HG03108 (cell line): ENCODE measurements at regions not wholly inside any gene's neighbourhood (a gene's known extent, or its start where the extent isn't known, plus 50 kb on each side); places are given as distances from the start of the nearest gene placed in this dataset.
A peak's percentile ranks its signal among the peaks of the same experiment; 100 is the strongest.

ENCODE experiments used
- ATAC-seq: cut with Tn5 transposase; IDR thresholded peaks from one replicate; pipeline ENCODE4 v1.9.1; 2021; ENCODE audit warnings: moderate library complexity; ENCODE audit not compliant: unreplicated experiment

DNA sequence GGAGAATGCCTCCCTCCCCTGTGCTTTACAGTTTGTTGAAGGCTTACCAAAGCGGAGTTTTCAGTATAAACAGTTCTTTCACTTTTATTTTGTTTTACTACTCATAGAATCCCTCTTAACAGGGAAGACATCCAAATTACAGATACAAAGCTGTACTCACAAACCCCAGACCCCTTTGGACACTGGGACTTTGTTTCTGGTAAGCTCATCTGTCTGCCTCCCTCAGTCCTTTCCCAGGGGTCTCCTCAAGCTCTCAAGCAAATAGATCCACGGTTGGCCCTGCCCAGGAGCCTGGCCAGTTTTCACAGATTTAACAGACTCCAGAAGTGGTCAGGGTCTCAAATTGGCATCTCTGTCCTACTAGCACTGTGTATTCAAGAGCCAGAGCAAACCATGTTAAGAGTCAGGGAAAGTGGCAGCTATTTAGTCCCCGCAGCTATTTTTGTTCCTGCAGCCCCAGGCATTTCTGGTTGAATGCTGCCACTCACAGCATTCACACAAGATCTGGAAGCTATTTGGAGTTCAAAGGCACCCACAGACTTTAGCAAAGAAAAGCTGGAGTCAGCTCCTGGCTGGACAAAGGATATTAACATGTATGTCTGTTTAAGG is 54.2 kb downstream of the TMEM100 start:
- no peak for ATAC-seq

DNA sequence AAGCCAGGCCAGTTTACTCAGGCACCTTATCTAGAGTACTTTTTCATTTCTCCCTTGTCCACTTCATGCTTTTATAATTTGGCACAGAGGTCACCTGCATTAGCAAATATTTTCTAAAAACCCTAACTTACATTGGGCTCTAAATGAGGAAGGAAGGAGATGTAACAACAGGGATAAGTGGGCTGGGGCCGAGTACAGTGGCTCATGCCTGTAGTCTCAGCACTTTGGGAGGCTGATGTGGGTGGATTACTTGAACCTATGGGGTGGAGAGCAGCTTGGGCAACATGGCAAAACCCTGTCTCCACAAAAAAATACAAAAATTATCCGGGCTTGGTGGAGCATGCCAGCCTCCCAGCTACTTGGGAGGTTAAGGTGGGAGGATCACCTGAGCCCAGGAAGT is 55.9 kb downstream of the TMEM100 start:
- no peak for ATAC-seq

DNA sequence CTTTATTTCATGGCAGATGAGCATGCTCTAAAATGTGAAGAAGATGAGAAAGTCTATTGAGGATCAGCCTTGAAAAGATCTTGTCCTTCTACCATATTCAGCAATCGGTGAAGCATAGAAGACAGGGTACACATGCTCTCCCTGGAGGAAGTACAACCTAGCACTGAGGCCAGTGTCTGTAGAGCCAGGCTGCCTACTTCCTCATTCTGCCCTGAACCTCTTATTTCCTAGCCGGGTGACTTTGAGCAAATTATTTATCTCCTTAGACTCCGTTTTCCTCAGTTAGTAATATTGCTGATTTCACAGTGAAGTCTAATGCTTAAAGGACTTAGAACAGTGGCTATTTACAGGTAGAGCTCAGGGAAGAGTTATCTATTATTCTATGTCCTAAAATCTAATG is 58.4 kb downstream of the TMEM100 start:
- ATAC-seq = peak; percentile 66

DNA sequence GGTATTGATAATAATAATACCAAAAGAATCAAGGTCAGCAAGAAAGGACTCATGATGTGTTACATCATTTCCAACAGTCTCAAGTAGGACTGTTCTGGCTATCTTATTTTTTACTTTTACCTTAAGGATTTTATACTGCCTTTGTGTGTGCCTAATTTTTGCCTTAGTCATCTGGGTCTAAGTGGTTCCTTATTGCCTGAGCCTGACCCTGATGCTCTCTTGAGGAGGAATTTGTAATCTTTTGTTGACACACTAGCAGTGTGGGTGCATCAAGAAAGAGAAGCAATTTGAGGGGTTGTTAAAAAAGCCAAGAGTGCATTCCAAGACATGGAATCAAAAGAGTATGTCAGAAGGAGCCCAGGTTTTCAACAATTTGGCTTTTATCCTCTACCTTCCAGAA is 59.3 kb downstream of the TMEM100 start:
- ATAC-seq = no peak

DNA sequence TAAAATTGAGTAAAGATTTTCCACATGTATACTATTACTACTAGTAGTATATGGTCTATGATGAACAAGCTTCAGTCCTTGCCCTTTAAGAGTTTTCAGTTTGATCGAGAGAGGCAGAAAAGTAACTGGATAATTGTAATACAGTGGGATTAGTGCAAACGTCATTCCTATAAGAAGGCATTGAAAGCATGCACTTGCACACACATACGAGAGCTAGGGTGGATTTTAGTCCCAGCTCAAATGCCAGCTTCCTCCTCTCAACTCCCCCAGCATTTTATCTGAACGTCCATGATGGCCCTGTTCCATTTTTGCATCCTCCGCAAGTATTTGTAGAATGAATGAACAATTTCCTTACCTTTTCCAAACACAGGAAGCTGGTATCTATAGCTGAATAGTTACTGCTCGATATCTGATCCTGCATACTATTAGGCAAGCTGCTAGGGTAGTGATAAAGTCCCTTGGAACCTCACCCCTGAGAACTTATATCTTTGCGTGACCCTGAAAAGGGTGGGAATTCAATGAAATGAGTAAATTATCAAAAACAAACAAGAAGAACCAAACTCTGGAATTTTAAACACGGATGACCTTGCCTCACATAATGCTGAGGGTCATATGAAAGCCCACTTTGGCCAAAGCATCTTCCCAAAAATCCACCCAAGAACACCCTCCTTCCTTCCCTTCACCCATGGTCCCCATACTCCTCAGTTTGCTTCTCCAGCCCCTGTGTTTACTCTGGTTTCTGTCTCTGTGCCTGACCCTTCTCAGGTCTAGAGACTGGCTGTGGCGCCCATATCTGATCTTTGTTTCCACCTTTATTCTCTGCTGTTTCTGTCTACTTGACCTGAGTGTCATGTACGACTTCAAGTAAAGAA is 60.5 kb downstream of the TMEM100 start:
- ATAC-seq = no peak

DNA sequence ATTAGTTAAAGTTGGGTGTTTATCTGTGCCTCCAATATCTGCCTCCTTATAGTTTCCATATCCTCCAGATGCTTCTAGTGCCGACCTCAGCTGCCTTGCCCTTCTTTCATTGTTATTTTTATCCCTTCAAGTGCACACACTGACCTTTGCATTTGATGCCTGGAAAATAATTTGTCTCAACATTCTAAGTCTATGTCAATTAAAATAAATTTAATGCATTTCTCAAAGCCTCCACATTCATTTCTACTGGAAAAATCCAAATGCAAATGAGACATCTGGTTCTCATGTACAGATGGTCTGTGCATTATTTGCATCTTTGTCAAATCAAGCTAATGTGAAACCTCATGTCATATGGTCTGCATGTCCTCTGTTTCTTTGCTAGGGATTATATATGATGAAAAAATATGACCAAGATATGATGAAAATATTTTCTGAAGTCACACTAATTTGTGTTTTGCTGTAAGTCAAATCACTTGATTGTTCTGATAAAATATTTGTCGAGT is 61.4 kb downstream of the TMEM100 start:
- no peak for ATAC-seq

DNA sequence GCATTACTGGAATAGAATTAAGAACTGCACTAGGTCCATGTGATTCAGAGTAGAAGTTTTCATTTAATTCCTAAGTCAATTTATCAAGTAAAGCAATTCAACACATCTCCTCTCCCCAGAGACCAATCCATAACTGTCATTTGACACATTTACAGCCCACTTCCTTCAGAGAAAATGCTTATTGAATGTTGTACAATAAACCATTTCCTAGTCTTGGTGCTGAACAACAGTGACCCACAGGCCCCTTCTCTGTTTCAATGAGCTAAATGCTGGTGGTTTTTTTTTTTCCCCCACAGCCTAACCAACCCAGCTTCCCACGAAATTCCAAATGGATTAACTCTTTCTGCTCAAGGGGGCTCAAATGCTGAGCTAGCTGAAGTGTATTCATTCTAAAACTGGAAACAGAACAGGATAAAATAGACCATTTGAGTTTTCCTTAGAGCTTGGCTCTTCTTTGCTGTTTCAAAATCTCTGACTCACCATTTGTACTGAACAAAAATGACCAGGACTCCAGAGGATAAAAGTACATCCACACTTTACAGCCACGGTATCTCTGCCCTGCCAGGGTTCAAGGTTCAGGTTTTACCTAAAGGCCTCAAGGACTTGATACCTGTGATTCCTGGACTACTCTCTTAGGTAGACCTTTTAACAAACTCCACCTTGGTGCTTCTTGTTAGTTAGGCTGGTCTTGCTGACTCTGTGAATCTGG is 62.3 kb downstream of the TMEM100 start:
- ATAC-seq = no peak

DNA sequence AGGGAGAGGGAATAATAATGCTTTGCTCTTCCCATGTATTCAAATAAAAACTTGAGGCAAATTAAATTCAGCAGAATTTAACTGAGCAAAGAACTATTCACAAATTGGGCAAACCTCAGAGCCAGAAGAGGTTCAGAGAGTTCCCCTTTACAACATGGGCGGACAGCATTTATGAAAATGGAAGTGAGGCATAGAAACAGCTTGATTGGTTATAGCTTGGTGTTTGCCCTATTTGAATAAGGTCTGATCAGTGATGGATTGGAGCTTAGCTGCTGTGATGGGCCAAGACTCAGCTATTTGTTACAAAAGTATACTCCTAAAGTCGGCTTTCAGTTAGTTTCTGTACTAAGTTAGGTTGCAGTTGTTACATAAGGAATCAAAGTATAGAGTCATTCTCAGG is 63.0 kb downstream of the TMEM100 start:
- no peak for ATAC-seq

DNA sequence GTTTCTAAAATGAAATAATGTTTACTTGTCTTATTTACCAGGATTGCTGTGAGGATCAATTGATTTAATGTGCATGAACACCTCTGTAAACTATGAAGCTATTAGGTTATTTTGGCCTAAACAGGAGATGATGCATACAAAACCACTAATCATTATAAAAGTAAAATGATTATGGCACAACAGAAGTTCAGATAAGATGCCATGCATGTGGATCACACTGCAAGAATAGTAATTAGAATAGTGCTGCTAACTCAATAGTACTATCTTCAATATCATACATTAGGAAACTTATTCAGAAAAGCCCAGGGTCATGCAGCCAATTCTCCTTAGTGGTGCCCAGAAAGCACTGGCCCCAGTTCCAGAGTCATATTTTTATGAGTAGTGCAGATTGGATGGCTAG is 66.9 kb downstream of the TMEM100 start:
- no peak for ATAC-seq

DNA sequence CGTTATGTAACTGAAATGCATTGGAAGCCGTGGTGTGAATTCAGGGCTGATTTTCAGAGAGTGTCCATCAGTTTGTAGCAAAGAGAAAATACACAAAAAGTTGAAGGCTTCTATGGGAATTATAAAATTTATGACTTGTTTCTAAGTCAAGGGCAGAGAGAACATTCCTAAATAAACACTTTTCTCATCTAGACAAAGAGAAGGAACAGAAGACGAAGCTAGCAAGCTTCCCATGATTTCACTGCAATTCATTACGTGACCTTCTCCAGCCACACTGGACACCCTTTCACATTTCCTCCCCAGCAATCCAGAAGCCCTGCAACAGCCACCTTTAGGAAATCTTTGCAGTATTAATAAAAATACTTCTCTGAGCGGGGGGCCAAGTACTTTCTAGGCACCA is 67.8 kb downstream of the TMEM100 start:
- ATAC-seq = no peak

DNA sequence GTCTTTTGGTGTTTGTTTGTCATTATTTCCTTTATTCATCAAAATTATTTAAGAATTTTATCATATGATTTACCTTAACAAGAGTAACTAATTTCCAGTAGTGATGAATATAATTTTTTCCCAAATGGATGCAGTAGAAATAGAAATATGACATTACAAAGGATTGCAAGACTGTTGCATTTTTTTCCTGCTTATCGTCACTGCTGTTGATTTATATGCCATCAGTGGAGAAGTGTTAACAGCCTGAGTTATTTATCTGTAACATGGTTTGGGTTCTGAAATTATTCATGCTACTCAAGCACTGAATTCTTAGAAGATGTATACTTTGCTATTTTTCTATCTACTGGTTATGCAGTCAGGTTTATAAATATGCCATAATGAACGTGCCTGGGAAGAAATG is 68.6 kb downstream of the TMEM100 start:
- no peak for ATAC-seq

DNA sequence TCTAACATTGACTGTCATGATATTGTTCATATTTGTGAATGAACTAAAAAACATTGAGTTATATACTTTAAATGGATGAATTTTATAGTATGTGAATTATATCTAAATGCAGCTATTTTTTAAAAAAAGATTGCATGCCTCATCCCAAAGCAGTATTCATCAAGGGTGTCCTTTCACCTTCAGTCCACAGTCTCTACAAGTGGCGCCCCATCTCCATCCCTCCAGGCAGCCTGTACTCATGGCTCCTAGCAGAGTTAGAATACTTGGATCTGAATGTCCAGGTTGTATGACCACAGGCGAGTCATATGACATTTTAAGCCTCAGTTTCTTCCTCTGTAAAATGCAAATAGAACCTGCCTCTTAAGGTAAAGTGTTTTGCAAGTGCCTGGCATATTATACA is 69.8 kb downstream of the TMEM100 start:
- no peak for ATAC-seq

DNA sequence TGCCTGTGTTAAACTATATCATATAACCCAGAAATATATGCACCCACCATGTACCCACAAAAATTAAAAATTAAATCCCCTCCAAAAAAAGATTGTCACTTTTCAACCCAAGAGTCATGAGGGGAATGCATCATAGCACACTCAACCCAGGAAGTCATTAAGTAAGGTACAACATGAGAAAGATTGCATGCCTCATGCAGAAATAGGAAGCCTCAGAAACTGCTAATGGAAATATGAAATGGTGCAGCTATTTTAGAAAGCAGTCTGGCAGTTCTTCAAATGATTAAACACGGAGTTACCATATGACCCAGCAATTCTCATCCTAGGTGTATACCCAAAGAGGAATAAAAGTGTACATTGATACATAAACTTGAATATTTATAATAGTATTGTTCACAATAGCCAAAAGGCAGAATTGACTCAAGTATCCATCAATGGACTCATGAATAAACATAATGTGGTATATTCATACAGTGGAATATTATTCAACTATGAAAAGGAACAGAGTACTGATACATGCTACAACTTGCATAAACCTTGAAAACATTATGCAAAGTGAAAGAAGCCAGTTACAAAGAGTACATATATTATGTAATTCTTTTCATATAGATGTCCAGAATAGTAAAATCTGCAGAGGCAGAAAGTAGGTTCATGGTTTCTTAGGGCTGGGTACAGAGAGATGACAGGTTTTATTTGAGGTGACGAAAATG is 70.4 kb downstream of the TMEM100 start:
- no peak for ATAC-seq

DNA sequence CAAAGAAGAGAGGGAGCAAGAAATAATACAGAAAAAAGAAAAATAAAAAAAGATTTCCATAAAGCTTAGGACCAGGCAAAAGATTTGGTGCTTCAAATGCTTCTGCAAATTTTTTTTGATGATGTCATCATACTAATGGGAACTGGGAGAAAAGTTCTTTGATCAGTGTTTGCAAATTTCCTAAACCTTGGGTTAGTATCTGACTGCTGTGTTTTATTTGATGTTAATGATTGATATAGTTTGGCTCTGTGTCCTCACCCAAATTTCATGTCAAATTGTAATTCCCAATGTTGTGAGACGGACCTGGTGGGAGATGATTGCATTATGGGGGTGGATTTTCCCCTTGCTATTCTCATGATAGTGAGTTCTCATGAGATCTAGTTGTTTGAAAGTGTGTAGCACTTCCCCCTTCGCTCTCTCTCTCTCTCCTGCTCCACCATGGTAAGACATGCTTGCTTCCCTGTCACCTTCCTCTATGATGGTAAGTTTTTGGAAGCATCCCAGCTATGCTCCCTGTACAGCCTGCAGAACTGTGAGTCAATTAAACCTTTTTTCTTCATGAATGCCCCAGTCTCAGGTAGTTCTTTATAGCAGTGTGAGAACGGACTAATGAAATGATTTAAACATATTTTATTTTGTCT is 72.6 kb downstream of the TMEM100 start:
- no peak for ATAC-seq

DNA sequence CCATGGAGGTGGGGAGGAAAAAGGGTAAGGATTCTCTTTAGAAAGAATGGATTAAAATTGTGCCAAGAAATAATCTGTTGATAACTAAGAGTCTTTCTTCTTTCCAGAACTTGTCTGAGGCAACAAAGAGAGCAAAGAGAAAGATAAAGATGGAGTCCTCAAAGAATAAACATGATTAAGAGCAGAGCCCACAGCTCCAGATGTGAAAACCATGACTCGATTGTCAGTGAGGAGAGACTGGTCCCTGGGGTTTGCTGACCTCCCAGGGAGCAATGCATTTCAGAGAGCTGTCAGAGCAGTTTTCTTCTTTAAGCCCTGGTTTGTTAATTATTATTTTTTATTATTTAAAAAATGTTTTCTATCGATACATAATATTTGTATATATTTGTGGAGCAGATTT is 74.6 kb downstream of the TMEM100 start:
- no peak for ATAC-seq

DNA sequence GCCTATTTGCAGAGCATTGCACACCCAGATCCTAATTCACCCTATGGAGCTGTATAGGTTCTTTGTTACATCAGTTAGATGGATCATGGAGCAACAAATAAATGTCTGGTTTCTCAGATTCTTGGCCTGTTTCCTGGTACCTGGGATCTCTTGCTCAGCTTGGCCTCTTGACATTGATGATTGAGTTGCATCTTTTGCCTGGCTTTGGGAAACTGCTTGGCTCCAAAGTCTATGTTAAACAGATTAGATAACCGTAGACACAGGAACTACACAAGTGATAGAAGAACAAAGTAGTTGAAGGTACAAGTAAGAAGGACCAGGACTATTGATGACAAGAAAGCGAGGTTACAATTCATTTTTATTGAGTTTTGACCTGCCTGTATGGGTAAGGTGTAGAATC is 77.3 kb downstream of the TMEM100 start:
- ATAC-seq = no peak

DNA sequence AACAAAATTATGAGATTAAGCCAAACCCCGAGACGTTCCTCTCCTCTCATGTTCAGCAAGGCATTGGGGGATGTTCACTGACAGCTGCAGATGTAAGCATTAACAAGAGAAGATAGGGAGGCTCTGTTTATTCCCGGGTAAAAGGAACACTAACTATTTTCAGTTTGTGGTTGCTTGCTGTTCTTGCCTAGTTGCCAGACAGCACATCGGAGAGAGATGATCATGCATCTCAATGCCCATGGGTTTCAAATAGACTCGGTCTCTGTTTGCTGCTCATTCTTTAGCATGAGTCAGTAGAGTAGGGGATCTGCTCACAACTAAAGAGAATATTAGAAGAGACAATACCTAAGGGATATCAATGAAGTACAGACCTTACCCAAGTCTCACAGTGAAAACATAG is 78.3 kb downstream of the TMEM100 start:
- no peak for ATAC-seq

DNA sequence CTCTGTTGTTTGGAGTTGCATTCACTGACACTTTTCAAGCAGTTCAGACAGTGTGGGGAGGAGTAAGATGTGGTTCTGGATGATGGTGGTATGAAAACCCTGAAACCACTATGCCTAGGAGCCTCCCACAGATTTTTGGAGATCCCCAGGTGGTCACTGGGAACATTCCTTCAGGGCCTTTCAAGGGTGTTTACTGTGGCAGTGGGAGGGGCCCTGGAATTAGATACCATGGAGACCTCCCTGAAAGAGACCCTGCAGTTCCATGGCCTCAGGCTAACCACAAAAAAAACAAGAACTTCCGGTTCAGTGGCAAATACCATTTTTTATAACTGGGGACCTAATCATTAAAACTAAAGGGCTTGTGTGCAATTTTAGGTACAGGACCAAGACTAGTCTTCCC is 79.9 kb downstream of the TMEM100 start:
- ATAC-seq = no peak

DNA sequence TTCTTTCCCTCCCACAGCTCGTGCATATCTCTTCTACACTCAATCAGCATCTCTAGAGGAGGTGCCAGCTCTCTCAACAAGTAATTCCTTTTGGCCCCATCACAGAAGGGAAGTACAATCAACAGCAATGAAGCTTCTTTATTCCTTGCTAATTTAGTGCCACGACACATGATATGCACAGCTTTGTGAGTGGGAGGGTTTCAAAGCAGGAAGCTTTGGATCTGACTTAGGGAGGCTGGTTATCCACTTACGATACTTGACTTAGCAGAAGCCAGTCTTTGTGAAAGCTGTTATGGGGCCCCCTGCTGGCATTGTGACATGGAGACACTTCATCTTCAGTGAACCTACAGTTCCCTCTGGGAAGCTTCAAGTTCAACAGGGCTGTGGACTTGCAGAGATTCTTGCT is 81.0 kb downstream of the TMEM100 start:
- ATAC-seq = no peak

DNA sequence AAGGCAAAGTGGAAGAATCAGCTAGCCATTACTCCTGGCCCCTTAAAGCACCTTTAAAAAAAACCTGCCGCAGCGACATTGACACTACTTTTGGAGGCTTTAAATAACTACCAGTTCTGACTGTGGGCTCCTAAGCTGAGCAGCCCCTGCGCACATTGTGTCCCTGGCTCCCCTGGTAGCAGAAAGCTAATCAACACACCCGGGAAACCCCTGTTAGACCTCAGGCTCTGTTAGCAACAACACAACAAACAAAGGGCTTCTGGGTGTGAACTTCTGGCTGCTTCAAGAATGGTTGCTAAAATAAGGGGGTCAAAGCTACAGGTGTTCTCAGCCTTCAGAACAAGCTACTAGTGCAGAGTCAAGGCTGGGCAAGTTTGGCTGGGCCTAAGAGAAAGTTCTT is 83.6 kb downstream of the TMEM100 start:
- ATAC-seq = no peak
